NCI-H69 (cell line): ENCODE measurements at regions not wholly inside any gene's neighbourhood (a gene's known extent, or its start where the extent isn't known, plus 50 kb on each side); places are given as distances from the start of the nearest gene placed in this dataset.
A peak's percentile ranks its signal among the peaks of the same experiment; 100 is the strongest.

Experiments used
- DNase-seq: peaks from one replicate; lab custom pipeline; 2025; lab: John Stamatoyannopoulos, UW

- DNase-seq, result no peak
Observed at GRCh38 chrX:99717716-99718115, 692.4 kb downstream of the PCDH19 start.

DNA sequence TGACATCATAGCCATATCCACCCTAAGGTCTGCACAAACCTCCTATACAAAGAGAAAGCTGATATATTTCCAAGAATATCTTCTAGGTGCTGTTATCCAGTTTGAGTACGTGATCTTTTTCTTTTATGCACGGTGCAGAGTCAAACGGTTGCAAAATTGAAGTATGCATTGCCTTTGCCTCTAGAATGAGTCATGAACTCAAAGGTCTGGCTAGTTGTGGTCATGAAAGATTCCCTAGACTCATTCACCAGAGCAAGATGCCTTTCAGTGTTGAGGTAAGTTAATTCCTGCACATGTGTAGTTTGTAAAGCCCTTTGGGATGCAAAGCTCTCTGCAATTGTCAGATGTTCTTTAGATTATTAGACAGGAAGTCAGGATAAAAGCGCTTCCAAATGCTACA, 704.4 kb downstream of the PCDH19 start:
- no peak for DNase-seq

DNA sequence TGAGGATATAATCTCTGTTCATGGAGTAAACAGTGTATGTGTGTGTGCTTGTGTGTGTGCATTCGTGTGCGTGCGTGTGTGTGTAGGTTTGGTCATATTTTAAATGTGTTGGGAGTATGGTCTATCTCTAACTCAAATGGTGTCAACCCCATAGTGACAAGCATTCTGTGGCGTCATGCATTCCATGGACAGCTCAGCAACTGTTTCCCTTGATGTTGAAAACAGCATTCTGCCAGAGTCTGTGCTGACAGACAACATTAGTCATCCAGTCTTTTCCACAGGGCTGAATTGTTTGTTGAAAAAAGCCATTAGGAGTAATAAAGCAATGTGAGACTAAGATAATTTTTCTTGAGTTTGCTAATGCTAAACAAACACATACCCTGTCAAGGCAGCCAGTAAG, 706.6 kb downstream of the PCDH19 start:
- peak; percentile 1 for DNase-seq

GRCh38 chrX:99698451-99698850, 711.6 kb downstream of the PCDH19 start:
- DNase-seq, result no peak

GRCh38 chrX:99663136-99663535, 746.9 kb downstream of the PCDH19 start:
- no peak for DNase-seq

DNA sequence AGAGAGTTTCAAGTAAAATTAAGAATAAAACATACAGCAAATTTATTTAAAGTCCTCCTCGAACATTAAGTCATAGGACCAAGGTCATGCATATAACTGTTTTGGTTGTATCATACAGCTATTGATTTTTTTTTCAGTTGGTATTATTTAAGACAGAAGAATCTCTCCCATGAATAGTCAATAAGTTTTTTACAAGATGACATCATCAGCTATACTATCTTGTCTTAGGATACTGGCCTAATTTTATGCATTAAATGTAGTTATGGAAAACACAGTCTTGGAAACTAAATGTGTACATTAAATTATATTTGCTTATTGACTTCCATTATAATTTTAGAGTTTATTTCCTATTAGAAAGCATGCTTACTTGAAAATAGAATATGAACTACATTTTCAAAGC, 755.9 kb downstream of the PCDH19 start:
- no peak for DNase-seq

GRCh38 chrX:99653352-99653751, 756.7 kb downstream of the PCDH19 start:
- no peak for DNase-seq

GRCh38 chrX:99613041-99613440, 797.0 kb downstream of the PCDH19 start:
- no peak for DNase-seq

DNA sequence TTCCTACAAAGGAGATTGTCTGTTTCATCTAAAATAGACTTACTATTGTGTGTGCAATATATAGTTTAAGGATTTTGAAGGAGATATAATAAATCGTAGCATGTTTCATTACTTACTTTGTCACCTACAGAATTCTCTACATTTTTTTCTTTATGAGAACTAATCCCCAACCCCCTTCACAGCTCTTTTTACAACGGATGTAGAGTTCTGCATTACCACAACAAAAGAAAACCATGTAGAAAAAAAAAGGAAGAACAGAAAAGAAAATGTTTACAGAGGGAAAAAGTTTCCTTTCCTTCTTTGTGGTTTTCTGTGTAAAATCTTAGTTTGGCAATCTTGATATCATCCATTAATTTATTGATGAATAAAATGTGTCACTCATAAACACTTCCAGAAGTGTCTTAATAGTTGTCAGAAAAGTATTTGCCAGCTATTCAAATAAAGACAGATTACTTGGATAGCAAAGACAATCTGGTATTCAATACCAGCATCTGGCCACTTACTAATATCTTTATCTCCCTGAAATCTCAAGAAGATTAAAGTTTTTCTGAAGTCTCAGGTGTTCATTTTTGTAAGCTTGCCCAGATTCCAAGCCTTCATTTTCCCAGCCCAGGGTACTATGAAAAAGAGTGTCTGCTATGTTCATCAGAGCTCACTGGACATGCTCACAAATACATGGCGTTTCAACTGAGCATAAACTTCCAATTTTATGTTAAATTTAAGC, 806.8 kb downstream of the PCDH19 start:
- DNase-seq, result no peak

- DNase-seq, result no peak
Observed at GRCh38 chrX:99602107-99602506, 808.0 kb downstream of the PCDH19 start.

- no peak for DNase-seq
Observed at GRCh38 chrX:99588936-99589335, 821.1 kb downstream of the PCDH19 start.

- DNase-seq, result no peak
Observed at GRCh38 chrX:99572711-99573110, 837.4 kb downstream of the PCDH19 start.

- DNase-seq, result no peak
Observed at GRCh38 chrX:99549381-99549780, 860.7 kb downstream of the PCDH19 start.

DNA sequence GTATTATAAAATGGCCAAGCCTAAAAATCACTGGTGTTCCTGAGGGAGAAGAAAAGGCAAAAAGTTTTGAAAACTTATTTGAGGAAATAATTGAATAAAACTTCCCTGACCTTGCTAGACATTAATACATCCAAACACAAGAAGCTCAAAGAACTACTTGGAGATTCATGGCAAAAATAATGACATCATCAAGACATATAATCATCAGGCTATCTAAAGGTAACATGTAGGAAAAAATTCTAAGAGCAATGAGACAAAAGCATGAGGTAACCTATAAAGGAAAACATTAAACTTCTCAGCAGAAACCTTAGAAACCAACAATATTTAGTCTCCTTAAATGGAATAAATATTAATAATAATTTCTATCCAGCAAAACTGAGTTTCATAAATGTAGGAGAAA, 887.6 kb downstream of the PCDH19 start:
- no peak for DNase-seq

DNA sequence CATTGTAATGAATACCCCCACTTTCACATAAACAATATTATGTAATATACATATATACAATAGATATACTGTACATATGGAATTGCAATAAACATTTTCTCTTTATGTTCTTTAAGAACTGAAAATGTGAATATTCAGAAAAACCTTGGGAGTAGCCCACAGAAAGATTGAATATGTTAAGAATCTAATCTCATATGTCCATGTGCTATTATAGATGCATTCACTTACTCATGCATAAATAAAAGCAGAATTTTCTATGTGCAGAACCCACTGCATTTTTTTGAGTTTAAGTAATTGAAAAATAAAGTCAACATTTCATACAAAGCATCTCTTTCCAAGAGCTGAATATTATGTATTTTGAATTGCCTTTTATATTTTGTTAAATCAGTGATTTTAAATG, 902.3 kb downstream of the PCDH19 start:
- no peak for DNase-seq

DNA sequence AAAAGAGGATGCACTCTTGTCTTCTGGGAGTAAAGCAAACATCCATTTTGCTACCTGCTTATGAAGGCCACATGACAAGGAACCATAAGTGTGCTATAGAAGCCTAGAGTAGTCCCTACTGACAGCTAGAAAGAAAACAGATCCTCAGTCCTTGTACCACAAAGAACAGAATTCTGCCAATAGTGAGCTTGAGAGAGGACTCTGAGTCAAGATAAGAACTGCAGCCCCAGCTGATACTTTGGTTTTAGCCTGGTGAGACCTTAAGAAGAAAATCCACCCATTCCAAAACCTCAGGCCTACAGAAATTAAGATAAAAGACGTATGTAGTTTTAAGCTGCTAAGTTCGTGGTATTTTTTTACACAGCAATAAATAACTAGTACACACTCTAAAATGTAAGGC, 914.6 kb downstream of the PCDH19 start:
- DNase-seq, result no peak

- no peak for DNase-seq
Observed at GRCh38 chrX:99494668-99495067, 915.4 kb downstream of the PCDH19 start.

GRCh38 chrX:99480728-99481127, 929.3 kb downstream of the PCDH19 start:
- DNase-seq, result no peak

- DNase-seq, result no peak
Observed at GRCh38 chrX:99469439-99469838, 940.6 kb downstream of the PCDH19 start.

- DNase-seq, result no peak
Observed at GRCh38 chrX:99468993-99469392, 941.1 kb downstream of the PCDH19 start.

DNA sequence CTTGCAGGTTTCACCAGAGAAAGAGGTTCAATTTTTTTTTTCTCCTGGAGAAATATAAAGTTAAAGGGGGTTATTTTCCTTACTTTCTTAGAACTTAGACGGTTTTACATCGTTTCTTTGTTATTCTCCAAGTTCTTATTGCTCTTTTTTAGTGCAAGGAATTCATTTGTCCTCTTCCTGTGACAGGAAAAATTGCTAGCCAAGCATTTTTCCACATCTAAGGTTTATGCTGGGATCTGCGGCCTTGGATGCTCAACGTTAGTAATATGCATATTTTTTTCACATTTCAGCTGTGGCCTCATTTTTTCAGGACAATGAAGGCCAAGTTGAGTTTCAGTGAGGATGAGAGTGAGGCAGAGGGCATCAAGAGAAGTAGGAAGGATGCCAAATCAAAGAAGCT, 948.9 kb downstream of the PCDH19 start:
- no peak for DNase-seq

DNA sequence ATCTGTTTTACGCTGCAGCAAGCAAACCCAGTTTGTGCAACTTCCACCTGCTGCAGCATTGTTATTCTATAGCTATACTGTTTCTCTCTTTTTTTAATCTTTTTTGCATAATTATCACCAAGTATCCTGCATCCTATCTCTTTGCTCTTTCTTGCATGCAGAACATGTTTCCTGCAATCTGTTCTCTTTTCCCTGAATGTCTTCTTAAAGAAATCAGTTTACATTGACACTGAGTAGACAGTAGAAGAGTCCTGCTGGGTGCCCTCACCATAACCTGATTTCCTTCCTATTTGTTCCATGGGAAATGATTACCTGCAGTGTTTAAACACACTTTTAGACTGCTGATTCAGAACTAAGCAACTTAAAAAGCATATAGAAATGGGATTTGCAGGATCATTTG, 964.7 kb downstream of the PCDH19 start:
- DNase-seq, result no peak

DNA sequence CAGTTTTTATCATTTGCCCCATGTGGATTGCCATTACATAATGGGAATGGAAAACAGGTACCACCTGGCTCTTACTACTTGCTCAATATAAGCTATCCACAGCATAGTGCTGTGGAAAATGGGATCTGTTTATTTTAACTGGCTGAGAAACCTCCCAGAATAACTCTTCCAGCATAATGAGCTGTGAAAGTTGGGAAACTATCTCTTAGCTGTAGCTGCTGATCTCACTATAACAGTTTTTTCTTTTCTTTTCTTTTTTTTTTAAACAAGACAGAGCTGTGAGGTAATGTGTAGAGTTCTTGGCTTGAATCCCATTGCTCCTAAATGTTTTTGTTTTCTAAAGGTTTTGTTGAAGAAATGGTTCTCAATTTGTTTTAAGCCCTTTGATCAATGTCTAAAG, 988.3 kb downstream of the PCDH19 start:
- no peak for DNase-seq

DNA sequence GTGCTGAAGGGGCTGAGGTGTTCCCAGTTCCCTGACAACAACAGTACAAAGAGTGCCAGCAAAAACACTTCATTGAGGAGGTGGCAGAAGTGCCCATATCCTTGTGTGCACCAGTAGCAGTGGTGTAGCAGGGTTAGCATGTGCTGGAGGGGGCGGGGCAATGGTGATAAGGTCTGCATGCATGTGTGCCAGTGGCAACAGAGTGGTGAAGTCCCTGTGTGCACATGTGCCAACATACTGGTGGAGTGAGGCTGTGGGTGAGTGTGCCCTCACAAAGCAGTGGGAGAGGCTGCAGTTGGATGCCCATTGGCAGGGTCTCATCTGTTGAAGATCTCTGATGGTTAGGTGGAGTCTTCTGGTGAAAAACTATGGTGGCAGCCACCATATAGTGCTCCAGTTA, 994.6 kb downstream of the PCDH19 start:
- no peak for DNase-seq

GRCh38 chrX:99413317-99413716, 996.8 kb downstream of the PCDH19 start:
- no peak for DNase-seq
